OCI-LY1 (cell line): ENCODE measurements at regions not wholly inside any gene's neighbourhood (a gene's known extent, or its start where the extent isn't known, plus 50 kb on each side); places are given as distances from the start of the nearest gene placed in this dataset.

ENCODE experiments used
- EZH2 ChIP-seq: fragments of 200-600 bp; sonication (generic), shearing (Covaris generic); IDR thresholded peaks from 2 replicates; pipeline ENCODE4 v1.8.0; 2017; ENCODE audit warnings: borderline replicate concordance, mixed run types, mild to moderate bottlenecking, antibody characterized with exemption, low read length, moderate library complexity, mixed read lengths
- TF ChIP-seq, protein P1 (sequence below): fragments of 200-600 bp; sonication (generic), shearing (Covaris generic); IDR thresholded peaks from 2 replicates; pipeline ENCODE4 v1.5.1; 2017; ENCODE audit warnings: mild to moderate bottlenecking, antibody characterized with exemption, low read length, moderate library complexity, mixed read lengths

DNA sequence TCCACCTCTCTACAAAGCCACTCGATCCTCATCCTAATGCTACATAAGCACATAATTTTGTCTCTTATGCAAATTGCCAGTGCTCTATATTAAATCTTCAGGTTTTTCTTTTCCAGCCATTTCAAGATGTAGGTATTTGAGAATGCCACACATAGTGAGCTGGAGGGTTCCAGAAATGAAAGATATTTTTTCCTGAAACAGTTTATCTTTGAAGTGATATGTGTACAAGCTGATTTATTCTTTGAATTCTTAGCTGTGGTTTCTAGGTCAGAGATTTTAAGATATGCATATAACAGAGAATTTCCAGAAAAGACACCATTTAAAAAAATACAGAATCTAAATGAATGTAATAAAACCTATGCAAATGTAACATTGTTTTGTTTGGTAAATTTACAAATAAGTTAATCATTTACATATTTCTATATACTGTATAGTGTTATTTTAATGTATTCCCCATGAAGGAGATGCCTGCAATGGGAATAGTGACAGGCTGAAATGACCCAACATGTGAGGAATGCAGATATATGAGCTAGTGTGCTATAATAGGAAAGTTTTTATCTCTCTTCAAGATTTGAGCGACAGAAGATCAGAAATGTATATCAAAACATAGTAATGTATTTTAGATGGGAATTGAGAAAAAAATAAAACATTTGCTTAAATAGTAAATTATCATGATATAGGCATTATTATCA, 570.2 kb downstream of the SLITRK1 start:
- TF ChIP-seq, protein P1, sequence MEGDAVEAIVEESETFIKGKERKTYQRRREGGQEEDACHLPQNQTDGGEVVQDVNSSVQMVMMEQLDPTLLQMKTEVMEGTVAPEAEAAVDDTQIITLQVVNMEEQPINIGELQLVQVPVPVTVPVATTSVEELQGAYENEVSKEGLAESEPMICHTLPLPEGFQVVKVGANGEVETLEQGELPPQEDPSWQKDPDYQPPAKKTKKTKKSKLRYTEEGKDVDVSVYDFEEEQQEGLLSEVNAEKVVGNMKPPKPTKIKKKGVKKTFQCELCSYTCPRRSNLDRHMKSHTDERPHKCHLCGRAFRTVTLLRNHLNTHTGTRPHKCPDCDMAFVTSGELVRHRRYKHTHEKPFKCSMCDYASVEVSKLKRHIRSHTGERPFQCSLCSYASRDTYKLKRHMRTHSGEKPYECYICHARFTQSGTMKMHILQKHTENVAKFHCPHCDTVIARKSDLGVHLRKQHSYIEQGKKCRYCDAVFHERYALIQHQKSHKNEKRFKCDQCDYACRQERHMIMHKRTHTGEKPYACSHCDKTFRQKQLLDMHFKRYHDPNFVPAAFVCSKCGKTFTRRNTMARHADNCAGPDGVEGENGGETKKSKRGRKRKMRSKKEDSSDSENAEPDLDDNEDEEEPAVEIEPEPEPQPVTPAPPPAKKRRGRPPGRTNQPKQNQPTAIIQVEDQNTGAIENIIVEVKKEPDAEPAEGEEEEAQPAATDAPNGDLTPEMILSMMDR: no peak
- TF ChIP-seq EZH2: no peak
